ENCODE measurements at regions not wholly inside any gene's neighbourhood (a gene's known extent, or its start where the extent isn't known, plus 50 kb on each side); places are given as distances from the start of the nearest gene placed in this dataset.

DNA sequence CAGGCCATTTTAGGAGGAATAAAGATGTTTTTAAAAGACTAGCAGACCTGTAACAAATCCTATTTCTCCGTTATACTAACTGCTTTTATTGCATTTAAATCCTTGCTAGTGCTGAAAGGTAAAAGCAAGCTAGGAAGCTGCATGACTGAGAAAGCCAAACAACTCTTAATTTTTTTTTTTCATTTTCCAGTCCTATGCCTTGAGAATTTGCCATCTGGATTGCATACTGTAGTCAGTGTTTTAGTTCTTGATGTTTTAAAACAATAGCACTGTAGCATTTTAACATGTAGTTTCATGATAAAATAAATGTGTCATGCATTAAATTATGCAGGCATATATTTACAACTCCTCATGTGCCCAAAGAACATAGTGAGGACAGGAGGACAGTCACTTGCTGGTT lies 108.4 kb upstream of the FGF10 start:
- TF ChIP-seq, protein P1, sequence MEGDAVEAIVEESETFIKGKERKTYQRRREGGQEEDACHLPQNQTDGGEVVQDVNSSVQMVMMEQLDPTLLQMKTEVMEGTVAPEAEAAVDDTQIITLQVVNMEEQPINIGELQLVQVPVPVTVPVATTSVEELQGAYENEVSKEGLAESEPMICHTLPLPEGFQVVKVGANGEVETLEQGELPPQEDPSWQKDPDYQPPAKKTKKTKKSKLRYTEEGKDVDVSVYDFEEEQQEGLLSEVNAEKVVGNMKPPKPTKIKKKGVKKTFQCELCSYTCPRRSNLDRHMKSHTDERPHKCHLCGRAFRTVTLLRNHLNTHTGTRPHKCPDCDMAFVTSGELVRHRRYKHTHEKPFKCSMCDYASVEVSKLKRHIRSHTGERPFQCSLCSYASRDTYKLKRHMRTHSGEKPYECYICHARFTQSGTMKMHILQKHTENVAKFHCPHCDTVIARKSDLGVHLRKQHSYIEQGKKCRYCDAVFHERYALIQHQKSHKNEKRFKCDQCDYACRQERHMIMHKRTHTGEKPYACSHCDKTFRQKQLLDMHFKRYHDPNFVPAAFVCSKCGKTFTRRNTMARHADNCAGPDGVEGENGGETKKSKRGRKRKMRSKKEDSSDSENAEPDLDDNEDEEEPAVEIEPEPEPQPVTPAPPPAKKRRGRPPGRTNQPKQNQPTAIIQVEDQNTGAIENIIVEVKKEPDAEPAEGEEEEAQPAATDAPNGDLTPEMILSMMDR (conservative IDR thresholded peaks at IDR 0.05; ENCODE audit: low read length) = no peak
- no peak for TF ChIP-seq EZH2phosphoT487 (IDR thresholded peaks at IDR 0.05; ENCODE audit: borderline replicate concordance, low read depth, low read length)

All from OCI-LY7 (cell line).